ENCODE measurements at regions not wholly inside any gene's neighbourhood (a gene's known extent, or its start where the extent isn't known, plus 50 kb on each side); places are given as distances from the start of the nearest gene placed in this dataset.

DNA sequence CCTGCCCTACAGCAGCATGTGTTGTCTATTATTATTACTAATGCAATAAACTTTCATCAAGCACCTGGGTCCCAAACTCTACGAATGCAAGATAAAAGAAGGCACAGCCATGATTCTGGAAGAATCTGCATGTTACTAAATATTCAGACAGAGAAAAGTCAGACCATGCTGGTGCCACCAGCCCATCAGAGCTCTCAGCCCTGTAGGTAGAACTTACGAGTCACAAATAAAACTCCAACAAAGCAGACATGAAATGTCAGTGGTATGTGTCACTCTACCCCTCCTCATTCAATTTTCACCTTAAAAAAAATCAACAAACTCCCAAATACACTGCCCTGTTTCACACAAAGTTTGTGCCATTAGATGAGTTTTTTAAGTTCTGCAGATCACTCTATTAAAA is 62.4 kb upstream of the TIAM1 start:
- no peak for DNase-seq

GRCh38 chr21:31405604-31406003 is 61.5 kb upstream of the TIAM1 start:
- DNase-seq, result no peak

- no peak for DNase-seq
Observed at GRCh38 chr21:31403596-31404333, 59.7 kb upstream of the TIAM1 start.

DNA sequence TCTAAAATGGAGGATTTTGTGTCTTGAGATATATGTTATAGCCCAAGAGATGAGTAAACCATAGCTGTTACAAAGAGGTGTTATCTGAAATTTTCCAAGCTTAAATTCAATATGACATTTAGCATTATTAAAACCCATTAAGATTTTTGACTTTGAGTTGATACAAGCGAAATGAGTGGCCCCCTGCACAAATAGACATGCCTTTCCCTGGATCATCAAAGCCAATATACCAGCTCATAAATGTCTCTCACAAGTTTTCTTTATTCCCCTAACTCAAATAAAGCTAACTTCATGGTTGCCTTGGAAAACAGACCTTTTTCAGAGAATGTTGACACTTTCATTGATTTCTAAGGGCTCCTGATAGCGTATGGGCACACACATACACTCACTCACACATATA is 55.5 kb upstream of the TIAM1 start:
- no peak for DNase-seq

DNA sequence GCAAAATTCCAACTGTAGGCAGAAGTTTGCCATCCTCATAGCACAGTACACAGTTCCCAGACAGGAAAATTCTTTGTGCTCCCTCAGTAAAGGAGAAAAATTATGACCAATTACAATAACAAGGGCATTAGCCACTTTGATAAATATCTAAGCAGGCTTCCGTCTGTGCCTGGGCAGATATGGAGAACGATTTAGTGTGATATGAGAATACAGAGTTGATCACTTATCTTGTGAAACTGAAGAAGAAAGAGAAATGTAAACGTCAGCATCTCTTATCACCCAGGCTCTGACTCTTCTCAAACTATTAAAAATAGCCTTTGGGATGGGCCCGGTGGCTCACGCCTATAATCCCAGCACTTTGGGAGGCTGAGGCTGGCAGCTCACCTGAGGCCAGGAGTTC is 54.5 kb upstream of the TIAM1 start:
- no peak for DNase-seq

GRCh38 chr21:31397939-31398338 is 53.9 kb upstream of the TIAM1 start:
- DNase-seq, result peak; percentile 64

DNA sequence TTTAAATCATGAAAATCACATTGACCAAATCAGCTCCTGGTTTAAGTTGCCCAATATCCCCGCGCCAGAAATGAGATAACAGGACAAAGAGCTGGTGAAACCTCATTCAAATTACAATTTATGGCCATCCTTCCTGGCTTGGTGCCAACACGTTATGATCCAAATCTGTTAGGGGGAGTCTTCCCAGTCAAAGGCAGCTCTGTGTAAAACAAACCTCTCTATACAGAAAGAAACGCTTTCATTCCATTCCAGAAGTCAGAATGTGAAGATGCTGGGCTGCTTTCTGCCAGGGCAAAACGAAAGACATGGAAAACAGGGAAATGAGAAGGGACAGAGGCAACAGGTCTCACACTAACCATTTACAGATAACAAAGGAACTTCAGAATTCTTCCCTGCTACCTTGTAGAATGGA is 53.5 kb upstream of the TIAM1 start:
- DNase-seq, result no peak

- DNase-seq, result no peak
Observed at GRCh38 chr21:31397030-31397429, 53.0 kb upstream of the TIAM1 start.

DNA sequence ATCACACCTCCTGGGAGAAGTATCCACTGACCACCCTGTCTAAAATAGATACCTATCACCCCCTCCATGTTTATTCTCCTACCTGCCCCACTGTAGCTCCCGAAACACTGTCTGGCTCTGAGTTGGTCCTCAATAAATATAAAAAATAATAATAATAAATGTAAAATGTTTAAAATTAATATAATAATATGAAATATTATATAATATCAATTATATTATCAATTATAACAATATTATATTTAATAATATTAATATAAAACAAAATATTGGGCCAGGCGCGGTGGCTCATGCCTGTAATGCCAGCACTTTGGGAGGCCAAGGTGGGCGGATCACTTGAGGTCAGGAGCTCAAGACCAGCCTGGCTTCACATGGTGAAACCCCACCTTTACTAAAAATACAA is 52.3 kb upstream of the TIAM1 start:
- no peak for DNase-seq

- no peak for DNase-seq
Observed at GRCh38 chr21:31395791-31396190, 51.7 kb upstream of the TIAM1 start.

DNA sequence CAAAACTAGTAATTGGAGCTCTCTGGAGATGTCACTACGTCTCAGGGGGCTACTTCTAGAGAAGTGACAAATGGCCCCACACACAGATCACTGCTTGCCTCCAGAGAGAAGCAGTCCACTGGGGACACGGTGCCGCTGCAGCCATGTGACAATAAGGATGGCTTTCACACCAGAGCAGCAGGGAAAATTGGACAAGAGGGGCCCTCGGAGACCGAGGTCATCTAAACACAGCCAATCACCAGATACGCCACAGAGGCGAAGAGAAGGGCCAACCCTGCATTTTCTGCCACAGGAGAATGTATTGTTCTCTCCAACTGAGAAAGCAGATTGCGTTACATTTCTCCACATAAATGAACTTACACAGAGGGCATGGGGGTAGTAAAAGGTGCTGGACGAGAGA is 51.2 kb upstream of the TIAM1 start:
- no peak for DNase-seq

GRCh38 chr21:31394309-31394708 is 50.2 kb upstream of the TIAM1 start:
- no peak for DNase-seq
